HG03575 (cell line): ENCODE measurements at regions not wholly inside any gene's neighbourhood (a gene's known extent, or its start where the extent isn't known, plus 50 kb on each side); places are given as distances from the start of the nearest gene placed in this dataset.
"Not testable (repeated sequence)": the region's sequence is repeated elsewhere in the genome, so short reads cannot be mapped to it uniquely, and the experiment has no call there.

Source experiments
- ATAC-seq: cut with Tn5 transposase; IDR thresholded peaks from one replicate; pipeline ENCODE4 v1.9.1; 2021; ENCODE audit not compliant: unreplicated experiment, insufficient number of reproducible peaks, low FRiP score; ENCODE audit errors: extremely low read depth

- ATAC-seq: no peak
Measured at GRCh38 chr15:95134431-95135110, 903.2 kb downstream of the MCTP2 start.

- ATAC-seq: no peak
Measured at GRCh38 chr15:95138604-95139270, 907.4 kb downstream of the MCTP2 start.

- no peak for ATAC-seq
Measured at GRCh38 chr15:95141486-95141885, 910.1 kb downstream of the MCTP2 start.

GRCh38 chr15:95142531-95142930 lies 911.2 kb downstream of the MCTP2 start:
- ATAC-seq: no peak

- ATAC-seq: no peak
Measured at GRCh38 chr15:95146481-95146880, 915.1 kb downstream of the MCTP2 start.

GRCh38 chr15:95148183-95148582 lies 916.8 kb downstream of the MCTP2 start:
- no peak for ATAC-seq

- ATAC-seq: no peak
Measured at GRCh38 chr15:95149036-95149435, 917.7 kb downstream of the MCTP2 start.

GRCh38 chr15:95149771-95150170 lies 918.4 kb downstream of the MCTP2 start:
- no peak for ATAC-seq

GRCh38 chr15:95150466-95150865 lies 919.1 kb downstream of the MCTP2 start:
- ATAC-seq: no peak

- ATAC-seq: no peak
Measured at GRCh38 chr15:95152741-95153140, 921.4 kb downstream of the MCTP2 start.

GRCh38 chr15:95153201-95153600 lies 921.8 kb downstream of the MCTP2 start:
- ATAC-seq: not testable (repeated sequence)

GRCh38 chr15:95160316-95160715 lies 929.0 kb downstream of the MCTP2 start:
- ATAC-seq: no peak

- no peak for ATAC-seq
Measured at GRCh38 chr15:95162069-95162468, 930.7 kb downstream of the MCTP2 start.

GRCh38 chr15:95162531-95162930 lies 931.2 kb downstream of the MCTP2 start:
- no peak for ATAC-seq

- ATAC-seq: no peak
Measured at GRCh38 chr15:95162967-95163531, 931.7 kb downstream of the MCTP2 start.

GRCh38 chr15:95168152-95168551 lies 936.8 kb downstream of the MCTP2 start:
- no peak for ATAC-seq

- no peak for ATAC-seq
Measured at GRCh38 chr15:95168951-95169431, 937.6 kb downstream of the MCTP2 start.

GRCh38 chr15:95169541-95170459 lies 938.4 kb downstream of the MCTP2 start:
- ATAC-seq: no peak
